ENCODE measurements at regions not wholly inside any gene's neighbourhood (a gene's known extent, or its start where the extent isn't known, plus 50 kb on each side); places are given as distances from the start of the nearest gene placed in this dataset.

- DNase-seq (ENCODE audit: insufficient read length, low spot score) (no peak), FAIRE-seq (no peak)
- TF ChIP-seq POLR2A (IDR thresholded peaks at IDR 0.05; ENCODE audit: low read depth, low read length) = no peak
Observed at GRCh38 chr18:50444539-50444938, 69.7 kb downstream of the SKA1 start.

- no peak for FAIRE-seq
Observed at GRCh38 chr18:50446629-50447028, 71.8 kb downstream of the SKA1 start.

GRCh38 chr18:50447102-50447741 is 72.4 kb downstream of the SKA1 start:
- FAIRE-seq (no peak), DNase-seq (ENCODE audit: insufficient read length, low spot score) (no peak)
- no peak for TF ChIP-seq POLR2A (IDR thresholded peaks at IDR 0.05; ENCODE audit: low read depth, low read length)

More at GRCh38 chr18:50446629-50447028, 71.8 kb downstream of the SKA1 start:
- DNase-seq (ENCODE audit: insufficient read length, low spot score) = no peak
- TF ChIP-seq POLR2A (IDR thresholded peaks at IDR 0.05; ENCODE audit: low read depth, low read length) = no peak

- no peak for DNase-seq (ENCODE audit: insufficient read length, low spot score)
- no peak for FAIRE-seq
- TF ChIP-seq POLR2A (IDR thresholded peaks at IDR 0.05; ENCODE audit: low read depth, low read length) = no peak
Observed at GRCh38 chr18:50447952-50448351, 73.1 kb downstream of the SKA1 start.

- TF ChIP-seq POLR2A (IDR thresholded peaks at IDR 0.05; ENCODE audit: low read depth, low read length) = no peak
- no peak for FAIRE-seq
- no peak for DNase-seq (ENCODE audit: insufficient read length, low spot score)
Observed at GRCh38 chr18:50451100-50451842, 76.4 kb downstream of the SKA1 start.

- FAIRE-seq = no peak
- TF ChIP-seq POLR2A (IDR thresholded peaks at IDR 0.05; ENCODE audit: low read depth, low read length) = no peak
- no peak for DNase-seq (ENCODE audit: insufficient read length, low spot score)
Observed at GRCh38 chr18:50453014-50453680, 78.3 kb downstream of the SKA1 start.

- FAIRE-seq = no peak
Observed at GRCh38 chr18:50453732-50454131, 78.9 kb downstream of the SKA1 start.

GRCh38 chr18:50454387-50454988 is 79.6 kb downstream of the SKA1 start:
- TF ChIP-seq POLR2A (IDR thresholded peaks at IDR 0.05; ENCODE audit: low read depth, low read length) = no peak
- FAIRE-seq (no peak), DNase-seq (ENCODE audit: insufficient read length, low spot score) (no peak)

More at GRCh38 chr18:50453732-50454131, 78.9 kb downstream of the SKA1 start:
- no peak for DNase-seq (ENCODE audit: insufficient read length, low spot score)
- TF ChIP-seq POLR2A (IDR thresholded peaks at IDR 0.05; ENCODE audit: low read depth, low read length) = no peak

GRCh38 chr18:50456285-50456684 is 81.4 kb downstream of the SKA1 start:
- FAIRE-seq (no peak), DNase-seq (ENCODE audit: insufficient read length, low spot score) (no peak)
- no peak for TF ChIP-seq POLR2A (IDR thresholded peaks at IDR 0.05; ENCODE audit: low read depth, low read length)

- no peak for FAIRE-seq
- no peak for DNase-seq (ENCODE audit: insufficient read length, low spot score)
- TF ChIP-seq POLR2A (IDR thresholded peaks at IDR 0.05; ENCODE audit: low read depth, low read length) = no peak
Observed at GRCh38 chr18:50457639-50458038, 82.8 kb downstream of the SKA1 start.

GRCh38 chr18:50458366-50458765 is 83.5 kb downstream of the SKA1 start:
- no peak for TF ChIP-seq POLR2A (IDR thresholded peaks at IDR 0.05; ENCODE audit: low read depth, low read length)
- no peak for FAIRE-seq

GRCh38 chr18:50458796-50459195 is 84.0 kb downstream of the SKA1 start:
- DNase-seq (ENCODE audit: insufficient read length, low spot score) (no peak), FAIRE-seq (no peak)
- no peak for TF ChIP-seq POLR2A (IDR thresholded peaks at IDR 0.05; ENCODE audit: low read depth, low read length)

More at GRCh38 chr18:50458366-50458765, 83.5 kb downstream of the SKA1 start:
- no peak for DNase-seq (ENCODE audit: insufficient read length, low spot score)

GRCh38 chr18:50460062-50460461 is 85.2 kb downstream of the SKA1 start:
- DNase-seq (ENCODE audit: insufficient read length, low spot score) (no peak), FAIRE-seq (no peak)
- no peak for TF ChIP-seq POLR2A (IDR thresholded peaks at IDR 0.05; ENCODE audit: low read depth, low read length)

- no peak for FAIRE-seq
- DNase-seq (ENCODE audit: insufficient read length, low spot score) = no peak
Observed at GRCh38 chr18:50460716-50461115, 85.9 kb downstream of the SKA1 start.

More at GRCh38 chr18:50460716-50461115, 85.9 kb downstream of the SKA1 start:
- TF ChIP-seq POLR2A (IDR thresholded peaks at IDR 0.05; ENCODE audit: low read depth, low read length) = no peak

Data from H54 (cell line).